GM12878 (cell line): ENCODE measurements at regions not wholly inside any gene's neighbourhood (a gene's known extent, or its start where the extent isn't known, plus 50 kb on each side); places are given as distances from the start of the nearest gene placed in this dataset.

ENCODE experiments used
- ATAC-seq: fragments of 200-7000 bp; cut with Tn5 transposase; 3 replicates; pipeline ENCODE4 v1.9.1; 2020; ENCODE audit warnings: mild to moderate bottlenecking, moderate library complexity
- BruUV-seq: library from RNA; stranded (reverse); fragments of 400-500 nt; replicated peaks from 2 replicates; lab custom pipeline; 2021; lab: Mats Ljungman, UMichigan
- CTCF ChIA-PET: fragments of 300-600 bp; sonication (Branson Sonifier 250); formaldehyde crosslinking; extraction: SDS; loops from one replicate; lab custom pipeline; 2021; ENCODE audit warnings: inconsistent platforms; lab: Yijun Ruan, JAX
- POLR2A ChIA-PET: fragments of 350-600 bp; formaldehyde crosslinking; extraction: SDS; loops from one replicate; lab custom pipeline; 2021; ENCODE audit warnings: inconsistent platforms; lab: Charles Lee
- RAD21 ChIA-PET: fragments of 300-600 bp; sonication (Branson Sonifier 250); formaldehyde crosslinking; loops from one replicate; lab custom pipeline; 2023; ENCODE audit warnings: antibody characterized with exemption; ENCODE audit not compliant: unreplicated experiment; lab: Charles Lee
- SMC1A ChIA-PET: fragments of 300-600 bp; sonication (Branson Sonifier 250); formaldehyde crosslinking; loops from one replicate; lab custom pipeline; 2023; ENCODE audit not compliant: unreplicated experiment, uncharacterized antibody; lab: Charles Lee
- DNase-seq: peaks from one replicate; pipeline ENCODE4 v3.0.0-alpha.2; 2011; ENCODE audit warnings: low read depth, low spot score
- FAIRE-seq: peaks from 3 replicates; lab custom pipeline; 2011; peaks lifted over from hg19 to GRCh38; lab: Jason Lieb, UNC
- H2AFZ ChIP-seq: 2 replicates; pipeline ENCODE4 v1.6.0; 2011; ENCODE audit warnings: low read depth, low read length, control low read depth; ENCODE audit not compliant: control insufficient read depth
- H3K27ac ChIP-seq: 2 replicates; pipeline ENCODE4 v1.5.1; 2011; ENCODE audit warnings: control low read depth; ENCODE audit not compliant: control insufficient read depth, insufficient read depth
- H3K27me3 ChIP-seq, 2 experiments: replicated peaks in 1 of 2; 2 replicates each; pipeline versions ENCODE4 v1.6.0 to v1.6.1; 2011; ENCODE audit warnings: low read length in 1 of 2; ENCODE audit not compliant: control insufficient read depth in 2 of 2, insufficient read depth in 2 of 2
- H3K36me3 ChIP-seq, 2 experiments: 2 replicates each; pipeline ENCODE4 v1.5.1; 2011; ENCODE audit warnings: low read length in 1 of 2; ENCODE audit not compliant: control insufficient read depth in 2 of 2, insufficient read depth in 2 of 2
- H3K4me1 ChIP-seq: 2 replicates; pipeline ENCODE4 v1.6.1; 2011; ENCODE audit warnings: mild to moderate bottlenecking, low read length, moderate library complexity, mixed read lengths; ENCODE audit not compliant: control insufficient read depth, insufficient read depth
- H3K4me2 ChIP-seq: 2 replicates; pipeline ENCODE4 v1.6.0; 2011; ENCODE audit warnings: control low read depth; ENCODE audit not compliant: control insufficient read depth, insufficient read depth
- H3K4me3 ChIP-seq: fragments of 200-600 bp; sonication (generic); 2 replicates; pipeline ENCODE4 v1.5.1; 2016
- H3K79me2 ChIP-seq: 2 replicates; pipeline ENCODE4 v1.6.0; 2011; ENCODE audit warnings: low read length; ENCODE audit not compliant: control insufficient read depth, insufficient read depth
- H3K9ac ChIP-seq: 2 replicates; pipeline ENCODE4 v1.8.0; 2011; ENCODE audit warnings: low read length, control low read depth, mixed read lengths; ENCODE audit not compliant: control insufficient read depth, insufficient read depth
- H3K9me3 ChIP-seq: replicated peaks from 3 replicates; pipeline ENCODE4 v1.5.1; 2011; ENCODE audit warnings: mild to moderate bottlenecking, low read length; ENCODE audit not compliant: control insufficient read depth, insufficient read depth
- H4K20me1 ChIP-seq: 2 replicates; pipeline ENCODE4 v1.6.0; 2011; ENCODE audit not compliant: control insufficient read depth, insufficient read depth
- ASH2L ChIP-seq: fragments of 300-600, 200-600 bp; sonication (generic); IDR thresholded peaks from 2 replicates; pipeline ENCODE4 v1.6.1; 2017; ENCODE audit warnings: low read depth, mild to moderate bottlenecking, borderline replicate concordance
- BACH1 ChIP-seq: fragments of 450-650 bp; IDR thresholded peaks from 2 replicates; pipeline ENCODE4 v1.6.1; 2017; ENCODE audit warnings: mild to moderate bottlenecking, borderline replicate concordance
- CBX3 ChIP-seq: fragments of 200-600 bp; sonication (generic); IDR thresholded peaks from 2 replicates; pipeline ENCODE4 v1.6.1; 2016; ENCODE audit warnings: low read depth, borderline replicate concordance
- CREB1 ChIP-seq: IDR thresholded peaks from 2 replicates; pipeline ENCODE4 v1.6.1; 2012; ENCODE audit warnings: low read depth, mild to moderate bottlenecking, inconsistent platforms
- EED ChIP-seq: sonication (generic); IDR thresholded peaks from 2 replicates; pipeline ENCODE4 v1.6.1; 2016; ENCODE audit warnings: antibody characterized with exemption, low read depth
- FOS ChIP-seq: IDR thresholded peaks from 3 replicates; pipeline ENCODE4 v1.6.1; 2011; ENCODE audit warnings: borderline replicate concordance; ENCODE audit not compliant: insufficient read length; ENCODE audit errors: extremely low read depth
- FOXM1 ChIP-seq: IDR thresholded peaks from 2 replicates; pipeline ENCODE4 v1.6.1; 2012; ENCODE audit warnings: low read depth, mild to moderate bottlenecking, inconsistent platforms, low read length, moderate library complexity
- GATAD2B ChIP-seq: fragments of 450-650 bp; conservative IDR thresholded peaks from 2 replicates; pipeline ENCODE4 v1.6.1; 2017; ENCODE audit warnings: low read depth, mild to moderate bottlenecking, moderate library complexity
- JUND ChIP-seq: IDR thresholded peaks from 2 replicates; pipeline ENCODE4 v1.6.1; 2012; ENCODE audit warnings: low read depth, mild to moderate bottlenecking, low read length, improper control_type of control experiment, moderate library complexity
- MYC ChIP-seq: IDR thresholded peaks from 2 replicates; pipeline ENCODE4 v1.6.1; 2011; ENCODE audit warnings: mild to moderate bottlenecking, low read length, moderate library complexity, inconsistent platforms; ENCODE audit not compliant: insufficient read depth, insufficient replicate concordance, insufficient read length, severe bottlenecking
- RBBP5 ChIP-seq: fragments of 200-600 bp; sonication (generic); conservative IDR thresholded peaks from 2 replicates; pipeline ENCODE4 v1.6.1; 2016
- RCOR1 ChIP-seq: conservative IDR thresholded peaks from 2 replicates; pipeline ENCODE4 v1.6.1; 2012; ENCODE audit warnings: low read depth, low read length, improper control_type of control experiment
- SUZ12 ChIP-seq: fragments of 200-600 bp; sonication (generic); IDR thresholded peaks from one replicate; pipeline ENCODE4 v1.6.1; 2018; ENCODE audit warnings: antibody characterized with exemption, mild to moderate bottlenecking; ENCODE audit not compliant: unreplicated experiment
- WRNIP1 ChIP-seq: IDR thresholded peaks from 2 replicates; pipeline ENCODE4 v1.6.1; 2011; ENCODE audit warnings: low read depth, low read length, improper control_type of control experiment, borderline replicate concordance
- WGBS: methylation state at CpG from one replicate; pipeline ENCODE4 v1.1.6; 2016; ENCODE audit warnings: low lambda C conversion rate; ENCODE audit not compliant: insufficient replicate concordance, insufficient coverage; ENCODE audit errors: missing lambda C conversion rate; 5-methylcytosine and 5-hydroxymethylcytosine counted together
- in situ Hi-C: fragments of 300-500 bp; cut with MboI; formaldehyde crosslinking; loops from 9 replicates; pipeline ENCODE4 v1.14.3; 2018; ENCODE audit warnings: mixed read lengths
- intact Hi-C: fragments of 100-400 bp; cut with micrococcal nuclease; formaldehyde crosslinking; loops from one replicate; pipeline ENCODE4 v1.14.2; 2022; ENCODE audit not compliant: unreplicated experiment

- peaks cover 0 to 2% of the 10 kb centered on the region in 2 experiments; a peak in 2 of 4 replicates for H3K27me3 ChIP-seq
- RAD21 ChIA-PET: no interaction called here
- in situ Hi-C loops: no loop called here
- no TSS peak for BruUV-seq
- H3K79me2 ChIP-seq: no peaks in the 10 kb centered on the region
- TF ChIP-seq BACH1 (no peak), WRNIP1 (no peak), FOS (no peak), RBBP5 (no peak), EED (no peak), CBX3 (no peak), FOXM1 (no peak), SUZ12 (no peak), MYC (no peak), CREB1 (no peak), GATAD2B (no peak), ASH2L (no peak), RCOR1 (no peak), JUND (no peak)
- TF ChIP-seq, all 136 proteins: peak for 0
- Histone ChIP-seq H3K4me2 (no peak overlapping the region), H3K27ac (no peak overlapping the region), H3K4me3 (no peak overlapping the region), H3K4me1 (no peaks in the 10 kb centered on the region), H2AFZ (no peak overlapping the region), H3K9ac (no peak overlapping the region), H4K20me1 (no peaks in the 10 kb centered on the region), H3K36me3 (no peaks in the 10 kb centered on the region), H3K9me3 (no peaks in the 10 kb centered on the region)
- ChIA-PET POLR2A (no interaction called here), SMC1A (no interaction called here), CTCF (no interaction called here)
- FAIRE-seq: no peak
- 41% methylated on average over 5 of the region's 5 CpGs for WGBS
- no peak for ATAC-seq
- intact Hi-C loops: no loop called here
- no peak for DNase-seq
These were observed 51.7 kb upstream of the B3GAT1 start for GRCh38 chr11:134463716-134464115.
